NCI-H2081 (cell line): ENCODE measurements at regions not wholly inside any gene's neighbourhood (a gene's known extent, or its start where the extent isn't known, plus 50 kb on each side); places are given as distances from the start of the nearest gene placed in this dataset.

Experiments used
- DNase-seq, 2 experiments: peaks; one replicate each; lab custom pipeline; 2025; lab: John Stamatoyannopoulos, UW

DNA sequence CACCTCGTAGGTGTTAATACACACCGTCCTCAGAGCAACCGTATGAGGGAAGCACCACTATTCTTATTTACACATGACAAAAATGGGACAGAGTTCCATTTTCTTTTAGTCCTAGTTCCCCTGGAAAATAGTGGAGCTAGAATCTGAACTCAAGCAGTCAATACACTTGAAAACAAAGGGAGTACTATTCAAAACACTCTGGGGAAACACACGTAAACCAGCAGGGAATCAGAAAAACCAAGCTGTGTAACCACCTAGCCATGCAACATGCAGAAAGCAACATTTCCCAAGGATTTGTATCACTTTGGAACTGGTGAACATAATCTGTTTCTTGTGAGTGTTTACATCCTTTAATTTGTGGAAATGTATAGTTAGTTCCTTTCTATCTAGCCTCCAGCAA is 208.2 kb downstream of the UBE2E3 start:
- DNase-seq, result no peak

GRCh38 chr2:181189951-181190350 is 209.5 kb downstream of the UBE2E3 start:
- no peak for DNase-seq

DNA sequence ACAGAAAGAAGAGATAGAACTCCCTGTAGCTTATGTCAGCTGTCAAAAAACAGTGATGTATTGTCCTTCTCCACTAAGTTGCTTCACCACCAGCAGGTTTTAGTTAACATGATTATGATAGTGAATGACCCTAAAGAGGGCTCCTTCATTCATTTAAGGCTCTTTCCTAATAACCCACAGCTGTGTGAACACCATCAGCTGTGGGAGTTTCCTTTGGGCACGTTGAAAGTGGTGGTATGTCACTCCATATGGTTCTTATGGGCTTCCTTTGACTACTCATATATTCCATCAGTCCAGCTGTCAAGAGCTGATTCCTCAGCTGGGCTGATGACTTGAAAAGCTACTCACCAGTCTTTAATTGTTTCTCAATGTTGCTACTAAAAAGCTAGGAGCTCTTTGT is 210.3 kb downstream of the UBE2E3 start:
- DNase-seq, result no peak

DNA sequence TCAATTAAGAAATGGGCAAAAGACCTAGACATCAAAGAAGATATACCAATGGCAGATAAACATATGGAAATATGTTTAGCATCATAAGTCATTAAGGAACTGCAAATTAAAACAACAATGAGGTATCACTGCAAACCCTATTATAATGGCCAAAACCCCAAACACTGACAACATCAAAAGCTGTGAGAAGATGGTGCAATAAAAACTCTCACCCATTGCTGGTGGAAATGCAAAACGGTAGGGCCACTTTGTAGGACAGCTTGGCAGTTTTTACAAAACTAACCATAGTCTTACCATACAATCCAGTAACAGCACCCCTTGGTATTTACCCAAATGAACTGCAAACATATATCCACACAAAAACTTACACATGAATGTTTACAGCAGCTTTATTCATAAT is 213.1 kb downstream of the UBE2E3 start:
- DNase-seq, result no peak

- DNase-seq, result no peak
Observed at GRCh38 chr2:181196401-181196800, 216.0 kb downstream of the UBE2E3 start.

GRCh38 chr2:181197140-181197760 is 216.8 kb downstream of the UBE2E3 start:
- no peak for DNase-seq

- no peak for DNase-seq
Observed at GRCh38 chr2:181198183-181198864, 217.9 kb downstream of the UBE2E3 start.

DNA sequence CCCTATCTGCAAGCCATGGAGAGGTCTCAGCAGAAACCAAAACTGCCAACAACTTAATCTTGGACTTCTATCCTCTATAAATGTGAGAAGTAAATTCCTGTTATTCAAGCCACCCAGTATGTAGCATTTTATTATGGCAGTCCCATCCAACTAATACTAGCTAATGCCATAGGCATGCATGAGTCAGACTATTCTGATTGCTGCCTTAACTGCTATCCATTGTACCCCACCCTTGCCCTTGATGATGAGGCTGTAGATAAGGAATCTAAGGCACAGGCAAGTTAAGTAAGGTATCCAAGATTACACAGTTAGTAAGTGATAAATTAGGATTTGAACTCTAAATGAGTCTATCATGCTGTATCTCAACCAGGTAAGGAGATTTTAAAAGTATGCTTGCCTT is 223.0 kb downstream of the UBE2E3 start:
- DNase-seq, result no peak

- DNase-seq, result no peak
Observed at GRCh38 chr2:181203916-181204315, 223.5 kb downstream of the UBE2E3 start.

DNA sequence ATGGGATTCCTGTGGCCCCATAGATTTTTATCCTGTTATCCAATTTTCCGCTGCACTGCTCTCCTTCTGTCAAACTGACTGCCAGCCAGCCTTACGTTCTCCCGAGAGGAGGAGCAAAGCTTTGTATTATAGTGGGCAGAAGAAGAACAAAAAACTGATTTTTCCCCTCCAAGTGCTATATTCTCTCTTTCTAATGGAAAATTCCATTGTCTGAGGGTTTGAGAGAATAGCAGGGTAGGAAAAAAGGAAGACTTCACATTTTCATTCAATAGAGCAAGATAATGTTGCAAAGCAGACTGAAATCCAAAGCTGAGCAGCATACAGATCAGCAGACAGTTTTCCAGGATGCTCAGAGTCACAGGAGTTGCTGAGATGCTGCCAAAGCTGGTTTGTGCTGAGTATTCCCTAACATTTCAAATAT is 238.0 kb downstream of the UBE2E3 start:
- no peak for DNase-seq

- DNase-seq, result no peak
Observed at GRCh38 chr2:181223234-181223633, 234.0 kb upstream of the ITGA4 start.

DNA sequence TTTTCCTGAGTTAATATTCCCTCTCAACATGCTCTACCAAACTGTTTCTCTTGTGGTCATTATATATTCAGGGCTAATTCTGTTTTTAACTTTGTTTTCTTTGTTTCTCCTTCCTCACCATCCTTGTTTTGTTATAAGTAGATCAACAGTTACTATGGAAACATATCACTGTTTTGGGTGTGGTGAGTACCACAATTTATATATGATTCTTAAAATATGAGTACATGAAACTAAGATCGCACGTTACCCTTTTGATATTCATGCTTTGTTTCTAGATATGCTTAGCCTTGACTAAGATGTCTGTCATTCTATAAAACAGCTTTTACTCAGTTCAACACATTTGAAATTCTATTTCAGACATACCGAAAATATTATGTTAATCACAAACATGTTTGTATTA is 232.3 kb upstream of the ITGA4 start:
- DNase-seq, result no peak

DNA sequence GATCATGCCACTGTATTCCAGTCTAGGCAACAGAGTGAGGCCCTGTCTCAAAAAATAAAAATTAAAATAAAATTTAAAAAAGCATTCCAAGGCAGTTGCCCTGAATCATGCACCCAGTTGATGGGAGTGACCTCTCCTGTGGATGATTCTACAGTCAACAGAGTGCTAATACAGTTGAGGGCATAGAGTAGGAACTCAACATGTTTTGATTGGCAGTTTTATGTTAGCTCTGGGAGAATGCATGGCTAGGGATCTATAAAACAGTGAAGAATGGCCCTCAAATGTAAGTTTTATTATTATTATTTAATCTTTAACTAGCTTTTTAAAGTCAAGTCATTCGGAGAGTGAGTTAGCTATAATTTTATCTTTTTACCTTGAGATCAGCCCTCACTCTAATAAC is 228.5 kb upstream of the ITGA4 start:
- DNase-seq, result no peak

DNA sequence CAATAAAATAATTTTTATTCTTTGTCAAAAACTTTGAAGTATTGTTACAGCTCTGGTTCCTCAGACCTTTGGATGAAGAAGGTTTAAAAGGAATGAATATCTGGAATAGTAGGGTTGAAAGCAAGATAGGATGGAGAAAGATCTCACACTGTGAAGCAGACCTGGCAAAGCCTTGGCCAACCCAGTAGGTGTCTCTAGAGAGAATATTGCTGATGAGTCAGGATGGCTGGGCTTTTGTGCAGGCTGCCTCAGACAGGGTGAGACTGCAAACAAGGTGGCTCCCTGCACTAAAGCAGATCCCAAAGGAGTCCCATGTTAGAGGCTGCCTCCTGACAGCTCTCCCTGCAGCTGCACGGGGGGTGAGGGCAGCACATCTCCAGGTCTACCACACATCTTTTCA is 226.0 kb upstream of the ITGA4 start:
- DNase-seq, result no peak

DNA sequence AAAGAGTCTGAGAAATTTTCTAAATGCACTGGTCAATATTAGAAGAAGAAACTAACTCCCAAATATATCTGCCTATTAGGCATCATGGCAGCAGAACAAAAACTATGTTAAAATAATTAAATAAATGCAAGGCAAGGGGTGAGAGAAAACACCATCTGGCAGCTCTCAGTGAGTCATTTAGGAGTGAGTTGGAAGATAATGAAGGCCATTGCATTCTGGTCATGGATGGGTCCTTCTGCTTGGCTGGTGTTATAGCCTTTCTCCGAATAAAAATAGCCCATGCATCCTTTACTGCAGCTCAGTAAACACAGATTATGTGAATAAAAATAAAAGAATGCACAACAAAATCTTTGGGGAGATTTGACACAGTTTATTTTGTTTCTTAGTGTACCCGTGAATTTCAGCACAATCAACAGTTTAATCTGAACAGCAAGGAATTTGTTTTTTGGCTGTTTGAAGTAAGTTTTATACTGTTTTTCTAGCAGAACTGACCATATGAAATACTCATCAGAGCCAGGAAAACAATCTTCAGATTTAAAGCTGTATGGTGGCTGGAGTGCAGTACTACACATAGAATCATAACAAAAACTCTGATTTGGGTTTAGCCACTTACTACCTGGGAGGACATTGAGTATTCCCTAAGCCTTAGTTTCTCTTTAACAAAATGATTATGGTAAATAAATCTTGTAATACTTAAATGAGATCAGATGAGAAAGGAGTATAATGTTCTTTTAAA is 225.1 kb upstream of the ITGA4 start:
- DNase-seq, result no peak

GRCh38 chr2:181234487-181234891 is 222.7 kb upstream of the ITGA4 start:
- DNase-seq, result no peak

DNA sequence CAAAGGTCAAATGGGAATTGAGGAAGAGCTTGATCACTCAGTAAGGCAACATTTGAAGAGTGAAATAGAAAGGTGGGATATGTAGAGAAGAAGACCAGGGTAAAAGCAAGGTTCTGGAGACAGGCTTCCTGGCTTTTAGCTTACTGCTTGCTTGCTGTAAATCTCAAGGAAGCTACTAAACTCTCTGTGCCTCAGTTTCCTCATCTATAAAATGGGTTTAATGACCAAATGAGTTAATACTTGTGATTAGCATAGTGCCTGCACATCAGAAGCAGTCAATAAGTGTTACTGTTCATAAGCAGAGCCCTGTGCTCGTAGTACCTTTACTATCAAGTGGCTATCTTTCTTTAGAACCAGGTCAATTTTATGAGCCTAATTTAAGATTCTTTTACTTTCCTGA is 222.2 kb upstream of the ITGA4 start:
- DNase-seq, result no peak

DNA sequence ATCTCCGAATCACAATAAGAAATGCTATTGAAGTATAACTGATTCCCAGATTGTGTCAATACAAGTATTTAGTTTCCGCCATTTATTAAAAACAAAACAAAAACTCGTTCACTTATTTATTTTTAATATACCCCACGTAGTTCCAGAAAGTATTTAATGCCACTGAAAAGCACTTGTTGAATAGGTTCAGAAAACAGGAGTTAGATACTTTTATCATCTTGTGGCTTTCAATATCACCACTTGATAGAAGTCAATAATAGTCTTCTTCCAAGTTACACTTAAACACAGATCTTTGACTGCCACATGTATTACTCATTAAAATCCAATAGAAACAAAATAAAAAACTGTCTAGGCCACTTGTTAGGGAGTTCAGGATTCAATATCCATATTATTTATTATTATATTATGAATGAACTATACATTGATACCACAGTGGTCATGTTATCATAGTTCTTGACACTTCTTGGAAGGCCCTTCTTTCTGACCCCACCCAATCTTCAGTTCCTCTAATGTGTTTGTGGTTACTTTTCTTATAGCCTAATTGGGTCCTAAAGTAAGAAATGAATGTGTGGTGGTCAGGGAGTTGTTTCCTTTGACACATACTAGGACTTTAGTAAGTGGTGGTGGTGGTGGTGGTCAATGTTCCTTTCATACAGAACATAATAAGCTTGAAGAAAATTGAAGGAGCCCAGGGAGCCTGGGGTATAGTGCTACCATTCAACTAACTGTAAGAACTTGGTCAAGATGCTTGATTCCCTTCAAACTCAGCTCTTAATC is 221.3 kb upstream of the ITGA4 start:
- no peak for DNase-seq

- DNase-seq, result no peak
Observed at GRCh38 chr2:181239201-181239799, 217.9 kb upstream of the ITGA4 start.

DNA sequence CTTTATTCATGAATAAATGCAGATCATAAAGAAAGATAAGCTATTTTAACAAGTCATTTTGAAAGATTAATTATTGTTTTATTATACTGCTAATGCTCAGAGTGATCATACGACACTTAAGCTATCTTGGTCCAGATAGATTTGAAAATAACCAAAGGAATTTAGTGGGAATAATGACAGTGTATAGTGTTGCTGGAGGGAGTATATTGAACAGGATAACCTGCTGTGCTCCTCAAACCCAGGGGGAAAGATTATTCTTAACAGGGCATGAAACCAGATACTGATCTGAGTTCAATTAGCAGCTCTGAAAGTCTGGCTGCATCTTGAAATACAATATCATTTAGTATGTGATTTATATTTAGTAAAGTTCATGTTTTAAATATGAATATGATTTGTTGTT is 216.3 kb upstream of the ITGA4 start:
- DNase-seq, result no peak

- DNase-seq, result no peak
Observed at GRCh38 chr2:181241366-181241765, 215.8 kb upstream of the ITGA4 start.

DNA sequence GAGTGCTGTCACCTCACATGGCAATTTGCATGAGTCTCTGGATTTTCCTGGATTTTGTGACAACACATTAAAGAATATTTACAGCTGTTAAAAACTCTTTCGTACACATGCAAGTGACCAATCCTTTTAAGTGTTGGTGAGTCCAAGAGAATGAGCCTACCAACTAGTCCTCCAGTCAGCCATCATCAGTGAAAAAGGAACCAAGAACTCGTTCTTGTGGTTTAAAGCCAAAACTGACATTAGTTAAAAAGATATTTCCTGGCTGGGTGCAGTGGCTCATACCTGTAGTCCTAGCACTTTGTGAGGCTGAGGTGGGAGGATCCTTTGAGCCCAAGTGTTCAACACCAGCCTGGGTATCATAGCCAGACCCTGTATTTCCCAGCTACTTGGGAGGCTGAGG is 215.4 kb upstream of the ITGA4 start:
- DNase-seq, result no peak
